GM21737 (cell line): ENCODE measurements at regions not wholly inside any gene's neighbourhood (a gene's known extent, or its start where the extent isn't known, plus 50 kb on each side); places are given as distances from the start of the nearest gene placed in this dataset.

Experiments used
- ATAC-seq: cut with Tn5 transposase; IDR thresholded peaks from one replicate; pipeline ENCODE4 v1.9.1; 2021; ENCODE audit warnings: mild to moderate bottlenecking, moderate library complexity; ENCODE audit not compliant: unreplicated experiment

- no peak for ATAC-seq
Measured at GRCh38 chr7:37504801-37505200, 56.1 kb upstream of the ELMO1 start.

- ATAC-seq = no peak
Measured at GRCh38 chr7:37505750-37506353, 57.2 kb upstream of the ELMO1 start.

GRCh38 chr7:37508118-37508517 lies 59.5 kb upstream of the ELMO1 start:
- ATAC-seq = no peak

- no peak for ATAC-seq
Measured at GRCh38 chr7:37510043-37510634, 61.5 kb upstream of the ELMO1 start.

GRCh38 chr7:37511915-37512314 lies 63.3 kb upstream of the ELMO1 start:
- no peak for ATAC-seq

- ATAC-seq = no peak
Measured at GRCh38 chr7:37514497-37514896, 65.8 kb upstream of the ELMO1 start.

GRCh38 chr7:37516664-37517063 lies 68.0 kb upstream of the ELMO1 start:
- ATAC-seq = no peak

GRCh38 chr7:37518266-37518665 lies 69.6 kb upstream of the ELMO1 start:
- ATAC-seq = no peak

- ATAC-seq = no peak
Measured at GRCh38 chr7:37524056-37524455, 75.4 kb upstream of the ELMO1 start.

- ATAC-seq = no peak
Measured at GRCh38 chr7:37524797-37525196, 76.1 kb upstream of the ELMO1 start.

- no peak for ATAC-seq
Measured at GRCh38 chr7:37526623-37527022, 78.0 kb upstream of the ELMO1 start.

GRCh38 chr7:37527109-37527508 lies 78.4 kb upstream of the ELMO1 start:
- no peak for ATAC-seq

- ATAC-seq = no peak
Measured at GRCh38 chr7:37531225-37531624, 82.6 kb upstream of the ELMO1 start.

- ATAC-seq = no peak
Measured at GRCh38 chr7:37532636-37533035, 84.0 kb upstream of the ELMO1 start.

GRCh38 chr7:37534893-37535610 lies 86.4 kb upstream of the ELMO1 start:
- no peak for ATAC-seq

- ATAC-seq = no peak
Measured at GRCh38 chr7:37535841-37536240, 87.2 kb upstream of the ELMO1 start.

GRCh38 chr7:37536706-37537105 lies 88.0 kb upstream of the ELMO1 start:
- ATAC-seq = no peak

- ATAC-seq = no peak
Measured at GRCh38 chr7:37537439-37537838, 88.8 kb upstream of the ELMO1 start.

GRCh38 chr7:37538945-37539344 lies 90.3 kb upstream of the ELMO1 start:
- ATAC-seq = no peak

- ATAC-seq = no peak
Measured at GRCh38 chr7:37540917-37541316, 92.3 kb upstream of the ELMO1 start.

- peak; percentile 72 for ATAC-seq
Measured at GRCh38 chr7:37541810-37542443, 93.3 kb upstream of the ELMO1 start.
